ENCODE measurements at regions not wholly inside any gene's neighbourhood (a gene's known extent, or its start where the extent isn't known, plus 50 kb on each side); places are given as distances from the start of the nearest gene placed in this dataset.

GRCh38 chr13:106041445-106041844 lies 494.0 kb downstream of the EFNB2 start:
- Mint-ChIP-seq H3K4me3 (no peak overlapping the region), H3K27me3 (ENCODE audit: insufficient read depth, low read depth, poor library complexity) (no peaks in the 10 kb centered on the region), H3K9me3 (no peaks in the 10 kb centered on the region), H3K27ac (no peak overlapping the region), H3K36me3 (ENCODE audit: low read depth) (no peaks in the 10 kb centered on the region), H3K4me1 (no peaks in the 10 kb centered on the region)
- no peaks in the 10 kb centered on the region for H3F3A ChIP-seq (replicated peaks; ENCODE audit: low read depth)
- no peaks in the 10 kb centered on the region for H3K27me3 ChIP-seq (ENCODE audit: insufficient read depth)
- H4K20me1 ChIP-seq (replicated peaks; ENCODE audit: insufficient read depth), result no peaks in the 10 kb centered on the region
- ATAC-seq (no peak), DNase-seq (ENCODE audit: low spot score) (no peak)
- H3K4me3 ChIP-seq, result no peak overlapping the region
- H2AFZ ChIP-seq, result no peak overlapping the region
- no peak for TF ChIP-seq NANOG (IDR thresholded peaks at IDR 0.05; ENCODE audit: borderline replicate concordance)
- no peak for TF ChIP-seq EZH2 (IDR thresholded peaks at IDR 0.05; ENCODE audit: low read depth, unreplicated experiment)
- TF ChIP-seq JUNB (IDR thresholded peaks at IDR 0.05; ENCODE audit: unreplicated experiment), result no peak
- TF ChIP-seq ZNF114 (CRISPR knock-in tag; IDR thresholded peaks at IDR 0.05), result no peak
- TF ChIP-seq CREB1 (CRISPR knock-in tag; IDR thresholded peaks at IDR 0.05; ENCODE audit: low read depth), result no peak
- TF ChIP-seq ZNF331 (CRISPR knock-in tag; IDR thresholded peaks at IDR 0.05; ENCODE audit: low read depth), result no peak
- TF ChIP-seq POLR2AphosphoS5 (IDR thresholded peaks at IDR 0.05; ENCODE audit: low read depth), result no peak
- H3K4me2 ChIP-seq, result no peak overlapping the region
- no peak overlapping the region for H3K27ac ChIP-seq (ENCODE audit: low read depth)
- no peaks in the 10 kb centered on the region for H3K79me2 ChIP-seq (replicated peaks; ENCODE audit: insufficient read depth)
- H3K4me1 ChIP-seq (ENCODE audit: insufficient read depth), result no peaks in the 10 kb centered on the region
- no peaks in the 10 kb centered on the region for H3K36me3 ChIP-seq (ENCODE audit: insufficient read depth)
- H3K9me2 ChIP-seq (ENCODE audit: insufficient read depth), result no peaks in the 10 kb centered on the region

- H3K4me2 ChIP-seq, result no peak overlapping the region
Measured at GRCh38 chr13:106038752-106039151, 496.7 kb downstream of the EFNB2 start.

DNA sequence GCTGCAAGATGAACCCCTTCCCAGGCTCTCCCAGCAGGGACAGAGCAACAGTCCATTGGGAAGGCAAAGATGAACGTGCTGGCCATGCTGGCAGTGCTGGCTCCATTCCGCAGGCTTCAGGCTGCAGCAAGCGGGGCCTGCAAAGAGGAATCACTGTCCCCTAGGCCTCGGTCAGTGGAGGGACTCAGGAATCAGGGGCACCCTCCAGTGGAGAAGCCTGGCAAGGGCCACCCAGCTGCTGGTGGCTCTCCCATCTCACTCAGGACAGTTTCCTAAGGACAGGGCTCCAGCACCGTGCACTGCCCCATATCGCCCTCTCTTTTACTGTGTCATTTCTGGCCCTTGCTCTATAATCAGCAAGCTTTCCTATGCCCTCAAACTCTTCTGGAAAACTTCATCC lies 498.6 kb downstream of the EFNB2 start:
- no peaks in the 10 kb centered on the region for H3F3A ChIP-seq (replicated peaks; ENCODE audit: low read depth)
- H3K36me3 ChIP-seq (ENCODE audit: insufficient read depth), result no peaks in the 10 kb centered on the region
- no peak overlapping the region for H2AFZ ChIP-seq
- H3K36me3 Mint-ChIP-seq (ENCODE audit: low read depth), result no peaks in the 10 kb centered on the region
- peak in 1 of 2 experiments; percentile 54; a peak in 3 of 4 replicates for TF ChIP-seq CTCF (conservative IDR thresholded peaks at IDR 0.05; ENCODE audit: low read depth in 2 of 2)
- TF ChIP-seq, protein P1, sequence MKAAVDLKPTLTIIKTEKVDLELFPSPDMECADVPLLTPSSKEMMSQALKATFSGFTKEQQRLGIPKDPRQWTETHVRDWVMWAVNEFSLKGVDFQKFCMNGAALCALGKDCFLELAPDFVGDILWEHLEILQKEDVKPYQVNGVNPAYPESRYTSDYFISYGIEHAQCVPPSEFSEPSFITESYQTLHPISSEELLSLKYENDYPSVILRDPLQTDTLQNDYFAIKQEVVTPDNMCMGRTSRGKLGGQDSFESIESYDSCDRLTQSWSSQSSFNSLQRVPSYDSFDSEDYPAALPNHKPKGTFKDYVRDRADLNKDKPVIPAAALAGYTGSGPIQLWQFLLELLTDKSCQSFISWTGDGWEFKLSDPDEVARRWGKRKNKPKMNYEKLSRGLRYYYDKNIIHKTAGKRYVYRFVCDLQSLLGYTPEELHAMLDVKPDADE (IDR thresholded peaks at IDR 0.05), result no peak
- no peak overlapping the region for H3K27ac ChIP-seq (ENCODE audit: low read depth)
- no peaks in the 10 kb centered on the region for H3K4me1 ChIP-seq (ENCODE audit: insufficient read depth)
- no peaks in the 10 kb centered on the region for H3K27me3 ChIP-seq (ENCODE audit: insufficient read depth)
- no peak overlapping the region for H3K4me2 ChIP-seq
- H3K27ac Mint-ChIP-seq, result no peak overlapping the region
- H3K9me3 Mint-ChIP-seq, result no peaks in the 10 kb centered on the region
- peak; percentile 39 for DNase-seq (ENCODE audit: low spot score)
- no peaks in the 10 kb centered on the region for H3K9me2 ChIP-seq (ENCODE audit: insufficient read depth)
- H3K4me3 Mint-ChIP-seq, result no peak overlapping the region
- H3K4me3 ChIP-seq, result no peak overlapping the region
- no peaks in the 10 kb centered on the region for H3K79me2 ChIP-seq (replicated peaks; ENCODE audit: insufficient read depth)
- H3K4me1 Mint-ChIP-seq, result no peaks in the 10 kb centered on the region
- no peaks in the 10 kb centered on the region for H4K20me1 ChIP-seq (replicated peaks; ENCODE audit: insufficient read depth)
- H3K27me3 Mint-ChIP-seq (ENCODE audit: insufficient read depth, low read depth, poor library complexity), result no peaks in the 10 kb centered on the region
- ATAC-seq, result peak; percentile 76

More at GRCh38 chr13:106038752-106039151, 496.7 kb downstream of the EFNB2 start:
- no peak overlapping the region for H3K27ac ChIP-seq (ENCODE audit: low read depth)
- no peaks in the 10 kb centered on the region for H3K79me2 ChIP-seq (replicated peaks; ENCODE audit: insufficient read depth)
- H4K20me1 ChIP-seq (replicated peaks; ENCODE audit: insufficient read depth), result no peaks in the 10 kb centered on the region
- H3K4me3 Mint-ChIP-seq, result no peak overlapping the region
- H3K27me3 Mint-ChIP-seq (ENCODE audit: insufficient read depth, low read depth, poor library complexity), result no peaks in the 10 kb centered on the region
- H3K27me3 ChIP-seq (ENCODE audit: insufficient read depth), result no peaks in the 10 kb centered on the region
- no peaks in the 10 kb centered on the region for H3K4me1 Mint-ChIP-seq
- DNase-seq (ENCODE audit: low spot score) (no peak), ATAC-seq (no peak)
- TF ChIP-seq, protein P1 (IDR thresholded peaks at IDR 0.05), result no peak
- no peak for TF ChIP-seq CREB1 (CRISPR knock-in tag; IDR thresholded peaks at IDR 0.05; ENCODE audit: low read depth)
- H3K4me3 ChIP-seq, result no peak overlapping the region
- H3K27ac Mint-ChIP-seq, result no peak overlapping the region
- no peaks in the 10 kb centered on the region for H3K4me1 ChIP-seq (ENCODE audit: insufficient read depth)
- no peaks in the 10 kb centered on the region for H3K36me3 Mint-ChIP-seq (ENCODE audit: low read depth)
- no peak overlapping the region for H2AFZ ChIP-seq
- no peaks in the 10 kb centered on the region for H3K36me3 ChIP-seq (ENCODE audit: insufficient read depth)
- H3K9me2 ChIP-seq (ENCODE audit: insufficient read depth), result no peaks in the 10 kb centered on the region
- no peaks in the 10 kb centered on the region for H3F3A ChIP-seq (replicated peaks; ENCODE audit: low read depth)
- H3K9me3 Mint-ChIP-seq, result no peaks in the 10 kb centered on the region

Measured in GM23338 (cell line).